ENCODE measurements at regions not wholly inside any gene's neighbourhood (a gene's known extent, or its start where the extent isn't known, plus 50 kb on each side); places are given as distances from the start of the nearest gene placed in this dataset.

- TF ChIP-seq CTCF (IDR thresholded peaks at IDR 0.05) (no peak), POLR2A (IDR thresholded peaks at IDR 0.05) (no peak)
These were observed 299.4 kb downstream of the ICE1 start for GRCh38 chr5:5721881-5722280.

Data from thyroid gland (tissue), 4 donors.